ENCODE measurements at regions not wholly inside any gene's neighbourhood (a gene's known extent, or its start where the extent isn't known, plus 50 kb on each side); places are given as distances from the start of the nearest gene placed in this dataset.

- TF ChIP-seq CTCF (IDR thresholded peaks at IDR 0.05) (no peak), EP300 (IDR thresholded peaks at IDR 0.05) (no peak), POLR2AphosphoS5 (IDR thresholded peaks at IDR 0.05) (no peak)
These were observed 1116.0 kb downstream of the BRD1 start for GRCh38 chr22:48711669-48712068.
